Stomach (tissue), 8 donors: ENCODE measurements at regions not wholly inside any gene's neighbourhood (a gene's known extent, or its start where the extent isn't known, plus 50 kb on each side); places are given as distances from the start of the nearest gene placed in this dataset.

Experiments used
- DNase-seq, 2 donors: peaks; one replicate each; pipeline versions ENCODE4 v3.0.0 to v3.0.0-alpha.2; 2013 to 2019
- H3K27ac ChIP-seq, 5 donors: fragments of 200-600 bp in 4 of 5; sonication (generic) in 4 of 5; one replicate each; pipeline ENCODE4 v1.5.1; 2013 to 2019; ENCODE audit warnings: mild to moderate bottlenecking in 1 of 5, moderate library complexity in 1 of 5
- H3K27me3 ChIP-seq, 3 donors: fragments of 200-600 bp; sonication (generic); one replicate each; pipeline ENCODE4 v1.5.1; 2017 to 2019; ENCODE audit warnings: mixed run types in 1 of 3
- H3K36me3 ChIP-seq, 4 donors: fragments of 200-600 bp; sonication (generic); 1 replicate in 3 of 4; 2 replicates in 1 of 4; pipeline ENCODE4 v1.5.1; 2016 to 2019
- H3K4me1 ChIP-seq, 4 donors: fragments of 200-600 bp; sonication (generic); one replicate each; pipeline ENCODE4 v1.5.1; 2016 to 2019
- H3K4me3 ChIP-seq, 4 donors: fragments of 200-600 bp; sonication (generic) in 3 of 4; one replicate each; pipeline ENCODE4 v1.5.1; 2016 to 2019; ENCODE audit warnings: mild to moderate bottlenecking in 1 of 4
- H3K9me3 ChIP-seq, 4 donors: fragments of 200-600 bp; sonication (generic); one replicate each; pipeline ENCODE4 v1.5.1; 2016 to 2019
- EP300 ChIP-seq: sonication (generic); formaldehyde crosslinking; IDR thresholded peaks from one replicate; pipeline ENCODE4 v1.6.1; 2017; ENCODE audit warnings: antibody characterized with exemption
- POLR2A ChIP-seq, 4 donors: fragments of 450-650 bp; IDR thresholded peaks; one replicate each; pipeline ENCODE4 v1.6.1; 2016; ENCODE audit warnings: antibody characterized with exemption in 4 of 4, control low read depth in 2 of 4, mild to moderate bottlenecking in 1 of 4, moderate library complexity in 1 of 4
- POLR2AphosphoS5 ChIP-seq, 3 donors: sonication (generic); formaldehyde crosslinking; IDR thresholded peaks; one replicate each; pipeline ENCODE4 v1.6.1; 2016; ENCODE audit warnings: antibody characterized with exemption in 3 of 3
- WGBS, 5 donors: extraction: QIAGEN DNeasy Blood & Tissue Kit in 3 of 5; methylation state at CpG; one replicate each; pipeline versions ENCODE4 v1.1.5 to v1.1.7; 2013 to 2018; 5-methylcytosine and 5-hydroxymethylcytosine counted together
- intact Hi-C: fragments of 100-400 bp; cut with DNase I; formaldehyde crosslinking; loops from one replicate; pipeline ENCODE4 v1.15.1; 2023; ENCODE audit warnings: low total_unique reads
- TF ChIP-seq, protein P1 (sequence below), 7 experiments: fragments of 450-650 bp in 4 of 7; fragments of 200-600 bp in 3 of 7; sonication (generic) in 3 of 7; IDR thresholded peaks; one replicate each; pipeline ENCODE4 v1.5.1; 2016 to 2019; ENCODE audit warnings: antibody characterized with exemption in 7 of 7, control low read depth in 2 of 7, mild to moderate bottlenecking in 1 of 7
- donor health status: healthy with polysubstance abuse.
- donor health status: Bipolar disorder and iron deficiency.
- donor health status: healthy.

DNA sequence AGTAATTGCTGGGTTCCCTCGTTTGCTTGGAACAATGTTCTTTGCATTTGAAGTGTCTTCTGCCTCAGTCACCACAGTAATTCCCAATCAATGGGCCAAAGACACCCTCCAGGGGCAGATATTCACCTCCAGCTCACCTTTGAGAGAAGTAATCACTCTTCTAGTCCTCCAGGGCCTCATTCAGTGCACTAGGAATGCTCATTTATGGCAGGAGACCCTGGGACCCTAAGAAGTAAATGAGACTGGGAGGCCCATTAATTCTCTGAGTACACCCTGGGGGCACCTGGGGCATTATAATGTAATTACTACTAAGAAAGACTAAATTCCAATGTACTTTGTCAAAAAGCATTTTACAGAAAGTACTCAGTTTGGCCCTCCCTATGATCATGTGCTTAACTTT, 158.2 kb upstream of the XYLT1 start:
- H3K4me1 ChIP-seq = no peaks in the 10 kb centered on the region
- intact Hi-C loops = no loop called here
- H3K27ac ChIP-seq = no peak overlapping the region
- H3K27me3 ChIP-seq = peaks cover 0 to 24% (median 0%) of the 10 kb centered on the region in 3 donors
- DNase-seq = no peak
- H3K4me3 ChIP-seq = no peak overlapping the region
- TF ChIP-seq POLR2AphosphoS5 (IDR thresholded peaks at IDR 0.05) (no peak), EP300 (no peak), POLR2A (IDR thresholded peaks at IDR 0.05) (no peak)
- TF ChIP-seq, protein P1, sequence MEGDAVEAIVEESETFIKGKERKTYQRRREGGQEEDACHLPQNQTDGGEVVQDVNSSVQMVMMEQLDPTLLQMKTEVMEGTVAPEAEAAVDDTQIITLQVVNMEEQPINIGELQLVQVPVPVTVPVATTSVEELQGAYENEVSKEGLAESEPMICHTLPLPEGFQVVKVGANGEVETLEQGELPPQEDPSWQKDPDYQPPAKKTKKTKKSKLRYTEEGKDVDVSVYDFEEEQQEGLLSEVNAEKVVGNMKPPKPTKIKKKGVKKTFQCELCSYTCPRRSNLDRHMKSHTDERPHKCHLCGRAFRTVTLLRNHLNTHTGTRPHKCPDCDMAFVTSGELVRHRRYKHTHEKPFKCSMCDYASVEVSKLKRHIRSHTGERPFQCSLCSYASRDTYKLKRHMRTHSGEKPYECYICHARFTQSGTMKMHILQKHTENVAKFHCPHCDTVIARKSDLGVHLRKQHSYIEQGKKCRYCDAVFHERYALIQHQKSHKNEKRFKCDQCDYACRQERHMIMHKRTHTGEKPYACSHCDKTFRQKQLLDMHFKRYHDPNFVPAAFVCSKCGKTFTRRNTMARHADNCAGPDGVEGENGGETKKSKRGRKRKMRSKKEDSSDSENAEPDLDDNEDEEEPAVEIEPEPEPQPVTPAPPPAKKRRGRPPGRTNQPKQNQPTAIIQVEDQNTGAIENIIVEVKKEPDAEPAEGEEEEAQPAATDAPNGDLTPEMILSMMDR (IDR thresholded peaks at IDR 0.05) = no peak
- no peaks in the 10 kb centered on the region for H3K36me3 ChIP-seq
- peaks cover 0 to 41% (median 30%) of the 10 kb centered on the region in 4 donors for H3K9me3 ChIP-seq
- 41 to 61% (median 52%) methylated on average over 1 of the region's 1 CpG for WGBS, 5 donors

DNA sequence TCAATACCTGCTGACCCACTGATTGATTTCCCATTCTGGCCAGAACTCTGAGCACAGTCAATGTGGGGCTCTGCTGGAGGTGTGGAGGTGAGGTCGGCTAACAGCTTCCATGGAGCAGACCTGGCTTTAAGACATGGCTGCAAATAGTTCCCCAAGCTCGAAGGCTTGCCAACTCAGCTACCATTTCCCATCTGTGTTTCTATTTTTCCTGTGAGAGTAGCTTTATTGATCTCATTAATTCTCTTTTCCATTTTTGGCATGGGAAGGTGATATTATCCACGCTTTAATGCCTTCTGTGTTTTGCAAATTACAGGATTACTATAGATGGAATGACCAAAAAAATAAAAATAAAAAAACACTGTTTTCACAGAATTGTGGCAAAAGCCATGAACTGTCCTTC, 151.6 kb upstream of the XYLT1 start:
- H3K4me1 ChIP-seq = no peaks in the 10 kb centered on the region
- no peak overlapping the region for H3K4me3 ChIP-seq
- 58 to 77% (median 73%) methylated on average over 3 of the region's 3 CpGs for WGBS, 5 donors
- no peaks in the 10 kb centered on the region for H3K27me3 ChIP-seq
- TF ChIP-seq POLR2A (IDR thresholded peaks at IDR 0.05) (no peak), POLR2AphosphoS5 (IDR thresholded peaks at IDR 0.05) (no peak), EP300 (no peak)
- TF ChIP-seq, protein P1 (IDR thresholded peaks at IDR 0.05) = no peak
- no peak for DNase-seq
- intact Hi-C loops = no loop called here
- peaks cover 0 to 35% (median 28%) of the 10 kb centered on the region in 4 donors for H3K9me3 ChIP-seq
- H3K27ac ChIP-seq = no peak overlapping the region
- no peaks in the 10 kb centered on the region for H3K36me3 ChIP-seq

DNA sequence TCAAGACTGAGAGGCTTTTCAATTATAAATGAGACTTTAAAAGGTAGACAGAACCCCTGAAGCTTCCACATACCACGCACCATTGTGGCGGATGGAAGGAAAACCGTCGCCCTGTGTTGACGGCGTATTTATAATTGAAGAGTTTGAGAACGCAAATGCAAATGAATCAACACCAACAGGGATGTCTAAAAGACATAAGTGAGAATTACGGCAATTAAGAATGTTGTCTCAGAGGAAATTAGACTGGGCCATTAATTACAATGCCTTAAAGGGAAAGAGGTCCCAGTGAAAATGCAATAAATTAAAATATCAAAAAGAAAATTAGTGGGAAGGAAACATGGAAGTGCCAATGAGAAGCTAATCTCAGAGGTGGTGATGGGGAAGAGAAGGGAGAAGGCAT, 148.5 kb upstream of the XYLT1 start:
- H3K4me1 ChIP-seq = no peaks in the 10 kb centered on the region
- intact Hi-C loops = no loop called here
- 84 to 89% (median 87%) methylated on average over 8 of the region's 8 CpGs for WGBS, 5 donors
- no peak for DNase-seq
- TF ChIP-seq, protein P1 (IDR thresholded peaks at IDR 0.05) = no peak
- TF ChIP-seq EP300 (no peak), POLR2A (IDR thresholded peaks at IDR 0.05) (no peak), POLR2AphosphoS5 (IDR thresholded peaks at IDR 0.05) (no peak)
- H3K27ac ChIP-seq = no peak overlapping the region
- no peak overlapping the region for H3K4me3 ChIP-seq
- H3K27me3 ChIP-seq = no peaks in the 10 kb centered on the region
- H3K9me3 ChIP-seq = peaks cover 0 to 7% (median 3%) of the 10 kb centered on the region in 4 donors
- no peaks in the 10 kb centered on the region for H3K36me3 ChIP-seq

DNA sequence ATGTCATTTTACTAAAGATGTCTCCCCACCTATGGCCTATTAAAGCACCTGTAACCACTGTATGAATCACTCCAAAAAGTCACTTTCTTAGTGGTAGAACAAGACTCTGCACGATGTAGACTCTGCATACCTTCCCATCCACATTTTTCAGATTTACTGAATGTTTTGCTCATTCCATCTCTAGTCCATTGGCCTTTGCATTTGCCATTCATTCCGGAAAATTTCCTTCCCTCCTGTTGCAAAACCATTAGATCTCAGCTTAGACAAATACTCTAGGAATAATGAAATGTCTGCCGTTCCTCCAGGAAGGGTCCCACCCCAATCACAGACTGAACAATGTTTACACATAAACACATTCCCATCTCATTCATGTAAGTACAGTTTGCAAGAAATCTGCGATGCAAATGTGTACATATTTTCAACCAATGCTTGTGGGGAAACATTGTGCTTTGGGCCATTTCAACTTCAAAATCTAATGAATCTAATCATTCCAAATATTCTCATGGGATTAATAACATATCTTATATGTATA, 146.3 kb upstream of the XYLT1 start:
- H3K36me3 ChIP-seq = no peaks in the 10 kb centered on the region
- TF ChIP-seq EP300 (no peak), POLR2A (IDR thresholded peaks at IDR 0.05) (no peak), POLR2AphosphoS5 (IDR thresholded peaks at IDR 0.05) (no peak)
- TF ChIP-seq, protein P1 (IDR thresholded peaks at IDR 0.05) = no peak
- H3K27me3 ChIP-seq = peaks cover 0 to 7% (median 0%) of the 10 kb centered on the region in 3 donors
- H3K4me1 ChIP-seq = no peaks in the 10 kb centered on the region
- H3K4me3 ChIP-seq = no peak overlapping the region
- intact Hi-C loops = no loop called here
- H3K9me3 ChIP-seq = no peaks in the 10 kb centered on the region
- WGBS, 5 donors = 83 to 86% (median 83%) methylated on average over 4 of the region's 4 CpGs
- DNase-seq = no peak
- H3K27ac ChIP-seq = no peak overlapping the region
